SU-DHL-6 (cell line): ENCODE measurements at regions not wholly inside any gene's neighbourhood (a gene's known extent, or its start where the extent isn't known, plus 50 kb on each side); places are given as distances from the start of the nearest gene placed in this dataset.

Source experiments
- H2AFZ ChIP-seq: fragments of 200-600 bp; sonication (generic); 2 replicates; pipeline ENCODE4 v1.6.1; 2014; ENCODE audit warnings: low read depth, mild to moderate bottlenecking, moderate library complexity, mixed read lengths, antibody characterized with exemption, low read length; ENCODE audit not compliant: severe bottlenecking
- H3F3A ChIP-seq: fragments of 200-600 bp; shearing (Covaris generic); 2 replicates; pipeline ENCODE4 v1.6.0; 2016; ENCODE audit warnings: antibody characterized with exemption, mild to moderate bottlenecking; ENCODE audit not compliant: insufficient read depth
- H3K27ac ChIP-seq: fragments of 200-600 bp; sonication (generic); 2 replicates; pipeline ENCODE4 v1.5.1; 2016; ENCODE audit warnings: low read depth, mild to moderate bottlenecking, low read length, moderate library complexity, mixed read lengths
- H3K27me3 ChIP-seq: fragments of 200-600 bp; sonication (generic), shearing (Covaris generic); 2 replicates; pipeline ENCODE4 v1.6.0; 2014; ENCODE audit warnings: mild to moderate bottlenecking, low read length
- H3K36me3 ChIP-seq: fragments of 200-600 bp; sonication (generic); 2 replicates; pipeline ENCODE4 v1.6.1; 2014; ENCODE audit warnings: mild to moderate bottlenecking, low read length, mixed read lengths
- H3K4me2 ChIP-seq: fragments of 300-600, 200-600 bp; shearing (Covaris generic), sonication (generic); 2 replicates; pipeline ENCODE4 v1.6.0; 2014; ENCODE audit warnings: low read length, low read depth, mild to moderate bottlenecking; ENCODE audit not compliant: poor library complexity, severe bottlenecking
- H3K4me3 ChIP-seq: fragments of 200-600 bp; sonication (generic); 2 replicates; pipeline ENCODE4 v1.5.1; 2014; ENCODE audit warnings: antibody characterized with exemption, low read length, mild to moderate bottlenecking, mixed read lengths; ENCODE audit not compliant: insufficient read depth, poor library complexity, severe bottlenecking
- H3K79me2 ChIP-seq: fragments of 200-600 bp; sonication (generic); 2 replicates; pipeline ENCODE4 v1.6.1; 2014; ENCODE audit warnings: mild to moderate bottlenecking, low read length, moderate library complexity; ENCODE audit not compliant: insufficient read depth
- H3K9ac ChIP-seq: fragments of 200-600 bp; sonication (generic); 2 replicates; pipeline ENCODE4 v1.7.0; 2014; ENCODE audit warnings: mild to moderate bottlenecking, low read length
- H3K9me2 ChIP-seq: fragments of 200-600 bp; sonication (generic); replicated peaks from 2 replicates; pipeline ENCODE4 v1.6.1; 2014; ENCODE audit warnings: low read length; ENCODE audit not compliant: insufficient read depth
- H3K9me3 ChIP-seq: fragments of 200-600 bp; sonication (generic); 2 replicates; pipeline ENCODE4 v1.6.1; 2014; ENCODE audit warnings: low read length, mixed read lengths; ENCODE audit not compliant: insufficient read depth
- H4K20me1 ChIP-seq: fragments of 200-600 bp; sonication (generic); 2 replicates; pipeline ENCODE4 v1.6.1; 2014; ENCODE audit warnings: low read depth, mild to moderate bottlenecking, antibody characterized with exemption, low read length, moderate library complexity, mixed read lengths
- EZH2phosphoT487 ChIP-seq: fragments of 200-600 bp; sonication (generic), shearing (Covaris generic); conservative IDR thresholded peaks from 2 replicates; pipeline ENCODE4 v1.6.1; 2018; ENCODE audit warnings: mild to moderate bottlenecking, antibody characterized with exemption, low read length, moderate library complexity, mixed read lengths
- TF ChIP-seq, protein P1 (sequence below): fragments of 200-600 bp; sonication (generic); IDR thresholded peaks from one replicate; pipeline ENCODE4 v1.5.1; 2017; ENCODE audit warnings: antibody characterized with exemption, mild to moderate bottlenecking, low read length, moderate library complexity; ENCODE audit not compliant: insufficient read depth, poor library complexity, severe bottlenecking

DNA sequence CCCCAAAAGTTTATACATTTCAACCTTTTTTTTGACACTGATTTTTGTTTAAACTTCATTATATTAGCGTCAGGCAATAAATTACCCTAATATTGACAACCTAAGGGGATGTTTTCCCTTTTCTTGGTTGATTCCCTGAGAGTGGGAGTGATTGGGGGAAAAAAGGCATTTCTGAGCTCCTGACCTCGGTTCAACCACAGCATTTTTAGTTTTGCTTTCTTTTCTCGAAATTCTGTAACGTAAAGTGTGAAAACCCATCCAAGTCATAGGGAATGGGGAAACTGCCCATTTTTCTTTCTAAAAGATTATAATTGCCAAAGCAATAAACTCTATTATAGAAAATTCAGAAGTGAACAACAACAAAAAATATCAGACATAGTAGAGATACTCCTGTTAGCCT is 67.9 kb upstream of the SPACA1 start:
- no peaks in the 10 kb centered on the region for H4K20me1 ChIP-seq
- H2AFZ ChIP-seq = no peak overlapping the region
- no peak for TF ChIP-seq EZH2phosphoT487
- TF ChIP-seq, protein P1, sequence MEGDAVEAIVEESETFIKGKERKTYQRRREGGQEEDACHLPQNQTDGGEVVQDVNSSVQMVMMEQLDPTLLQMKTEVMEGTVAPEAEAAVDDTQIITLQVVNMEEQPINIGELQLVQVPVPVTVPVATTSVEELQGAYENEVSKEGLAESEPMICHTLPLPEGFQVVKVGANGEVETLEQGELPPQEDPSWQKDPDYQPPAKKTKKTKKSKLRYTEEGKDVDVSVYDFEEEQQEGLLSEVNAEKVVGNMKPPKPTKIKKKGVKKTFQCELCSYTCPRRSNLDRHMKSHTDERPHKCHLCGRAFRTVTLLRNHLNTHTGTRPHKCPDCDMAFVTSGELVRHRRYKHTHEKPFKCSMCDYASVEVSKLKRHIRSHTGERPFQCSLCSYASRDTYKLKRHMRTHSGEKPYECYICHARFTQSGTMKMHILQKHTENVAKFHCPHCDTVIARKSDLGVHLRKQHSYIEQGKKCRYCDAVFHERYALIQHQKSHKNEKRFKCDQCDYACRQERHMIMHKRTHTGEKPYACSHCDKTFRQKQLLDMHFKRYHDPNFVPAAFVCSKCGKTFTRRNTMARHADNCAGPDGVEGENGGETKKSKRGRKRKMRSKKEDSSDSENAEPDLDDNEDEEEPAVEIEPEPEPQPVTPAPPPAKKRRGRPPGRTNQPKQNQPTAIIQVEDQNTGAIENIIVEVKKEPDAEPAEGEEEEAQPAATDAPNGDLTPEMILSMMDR = no peak
- no peaks in the 10 kb centered on the region for H3K9me3 ChIP-seq
- no peak overlapping the region for H3K4me2 ChIP-seq
- no peaks in the 10 kb centered on the region for H3K9me2 ChIP-seq
- no peaks in the 10 kb centered on the region for H3K27me3 ChIP-seq
- H3K79me2 ChIP-seq = no peaks in the 10 kb centered on the region
- no peak overlapping the region for H3K4me3 ChIP-seq
- no peaks in the 10 kb centered on the region for H3F3A ChIP-seq
- no peak overlapping the region for H3K9ac ChIP-seq
- no peak overlapping the region for H3K27ac ChIP-seq
- H3K36me3 ChIP-seq = no peaks in the 10 kb centered on the region

DNA sequence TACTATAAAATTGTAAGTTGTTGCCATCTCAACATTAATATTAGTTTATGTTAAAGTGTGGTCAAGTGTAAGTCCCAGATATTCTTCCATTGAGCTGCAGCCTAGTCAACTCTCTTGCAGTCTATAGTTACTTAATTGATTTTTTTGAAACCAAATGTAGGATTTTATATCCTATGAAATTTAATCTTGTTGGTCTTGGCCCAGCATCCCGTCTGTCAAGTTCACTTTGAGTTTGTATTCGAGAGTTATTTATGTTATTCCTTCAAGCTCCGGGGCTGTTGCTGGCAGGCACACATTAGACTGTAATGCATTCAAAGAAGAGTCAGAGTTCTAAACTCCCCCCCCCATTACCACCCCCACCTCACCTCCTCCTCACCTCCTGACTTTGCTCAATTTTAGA is 71.0 kb upstream of the SPACA1 start:
- Histone ChIP-seq H3K4me3 (no peak overlapping the region), H2AFZ (no peak overlapping the region), H3K27me3 (no peaks in the 10 kb centered on the region), H3F3A (no peaks in the 10 kb centered on the region), H3K4me2 (no peak overlapping the region), H3K36me3 (no peaks in the 10 kb centered on the region), H3K9me3 (no peaks in the 10 kb centered on the region), H3K79me2 (no peaks in the 10 kb centered on the region), H3K27ac (no peak overlapping the region), H4K20me1 (no peaks in the 10 kb centered on the region), H3K9me2 (no peaks in the 10 kb centered on the region), H3K9ac (no peak overlapping the region)
- no peak for TF ChIP-seq EZH2phosphoT487
- TF ChIP-seq, protein P1 = no peak

DNA sequence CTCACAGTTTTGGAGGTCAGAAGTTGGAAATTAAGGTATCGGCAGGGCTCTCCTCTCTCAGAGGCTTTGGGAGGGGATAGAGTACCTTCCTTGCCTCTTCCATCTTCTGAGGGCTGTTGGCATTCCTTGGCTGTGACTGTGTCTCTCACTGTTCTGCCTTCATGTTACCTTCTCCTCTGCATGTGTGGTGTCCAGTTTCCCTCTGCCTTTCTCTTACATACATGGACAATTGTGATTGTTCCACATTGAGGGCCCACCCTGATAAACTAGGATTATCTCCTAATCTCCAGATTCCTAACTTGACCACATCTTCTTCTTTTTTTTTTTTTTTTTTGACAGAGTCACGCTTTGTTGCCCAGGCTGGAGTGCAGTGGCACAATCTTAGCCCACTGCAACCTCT is 72.1 kb upstream of the SPACA1 start:
- H3K27ac ChIP-seq = no peak overlapping the region
- H4K20me1 ChIP-seq = no peaks in the 10 kb centered on the region
- H3K36me3 ChIP-seq = no peaks in the 10 kb centered on the region
- no peaks in the 10 kb centered on the region for H3K9me3 ChIP-seq
- H3K4me3 ChIP-seq = no peak overlapping the region
- no peak overlapping the region for H3K4me2 ChIP-seq
- H3K9me2 ChIP-seq = no peaks in the 10 kb centered on the region
- no peak overlapping the region for H2AFZ ChIP-seq
- no peak overlapping the region for H3K9ac ChIP-seq
- no peaks in the 10 kb centered on the region for H3F3A ChIP-seq
- TF ChIP-seq, protein P1 = no peak
- no peak for TF ChIP-seq EZH2phosphoT487
- no peaks in the 10 kb centered on the region for H3K27me3 ChIP-seq
- no peaks in the 10 kb centered on the region for H3K79me2 ChIP-seq

DNA sequence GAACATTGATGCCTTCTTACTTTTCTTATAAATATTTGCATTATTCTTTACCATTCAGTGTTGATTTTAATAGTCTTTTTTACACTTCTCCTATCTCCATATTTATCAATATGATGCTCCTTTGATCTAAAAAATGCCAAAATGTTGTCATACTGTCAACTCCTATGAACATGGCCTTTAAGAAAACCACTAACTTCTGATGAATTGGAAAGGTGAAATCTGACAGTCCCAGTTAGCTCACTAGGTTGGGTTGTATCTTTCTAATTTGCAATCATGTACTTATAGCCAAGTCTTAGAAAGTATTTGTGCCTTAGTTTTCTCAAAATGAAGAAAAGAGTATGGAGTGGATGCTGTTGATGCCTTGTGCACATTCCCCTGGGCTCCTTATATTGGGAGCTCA is 75.4 kb upstream of the SPACA1 start:
- Histone ChIP-seq H3K9me3 (no peaks in the 10 kb centered on the region), H3K9ac (no peak overlapping the region), H3K27me3 (no peaks in the 10 kb centered on the region), H3F3A (no peaks in the 10 kb centered on the region), H3K27ac (no peak overlapping the region), H3K9me2 (no peaks in the 10 kb centered on the region), H3K79me2 (no peaks in the 10 kb centered on the region), H2AFZ (no peak overlapping the region), H4K20me1 (no peaks in the 10 kb centered on the region), H3K4me2 (no peak overlapping the region), H3K36me3 (no peaks in the 10 kb centered on the region), H3K4me3 (no peak overlapping the region)
- TF ChIP-seq, protein P1 = no peak
- TF ChIP-seq EZH2phosphoT487 = no peak
